HepG2 (cell line): ENCODE measurements at regions not wholly inside any gene's neighbourhood (a gene's known extent, or its start where the extent isn't known, plus 50 kb on each side); places are given as distances from the start of the nearest gene placed in this dataset.

ENCODE experiments used
- ASH2L ChIP-seq: fragments of 300-600, 200-600 bp; sonication (generic); IDR thresholded peaks from 2 replicates; pipeline ENCODE4 v1.7.0; 2017; ENCODE audit warnings: low read depth, mild to moderate bottlenecking, moderate library complexity, mixed read lengths, low read length; ENCODE audit not compliant: insufficient read length
- BHLHE40 ChIP-seq: IDR thresholded peaks from 2 replicates; pipeline ENCODE4 v1.6.1; 2011; ENCODE audit warnings: low read length, improper control_type of control experiment
- GTF2F1 ChIP-seq: fragments of 150-350 bp; IDR thresholded peaks from 2 replicates; pipeline ENCODE4 v1.6.1; 2014; ENCODE audit warnings: low read length
- HNRNPK ChIP-seq: fragments of 200-400 bp; formaldehyde crosslinking; IDR thresholded peaks from 2 replicates; pipeline ENCODE4 v1.6.1; 2018; ENCODE audit warnings: low read length, low read depth, moderate library complexity, mild to moderate bottlenecking; ENCODE audit not compliant: poor library complexity, severe bottlenecking
- HNRNPL ChIP-seq: fragments of 200-400 bp; formaldehyde crosslinking; IDR thresholded peaks from 2 replicates; pipeline ENCODE4 v1.6.1; 2017; ENCODE audit warnings: mild to moderate bottlenecking, low read depth, low read length
- HOXA7 ChIP-seq: sonication (generic); formaldehyde crosslinking; IDR thresholded peaks from 2 replicates; pipeline ENCODE4 v1.8.1; 2022; ENCODE audit warnings: mild to moderate bottlenecking, missing genetic modification reagents, moderate library complexity
- KAT7 ChIP-seq: IDR thresholded peaks from 2 replicates; pipeline ENCODE4 v1.6.1; 2018; ENCODE audit warnings: borderline replicate concordance, missing compliant biosample characterization
- MAFK ChIP-seq, 2 experiments: IDR thresholded peaks in 1 of 2; conservative IDR thresholded peaks in 1 of 2; 2 replicates each; pipeline ENCODE4 v1.6.1; 2011; ENCODE audit warnings: improper control_type of control experiment in 2 of 2, low read length in 2 of 2
- ZBTB34 ChIP-seq: sonication (generic); formaldehyde crosslinking; IDR thresholded peaks from 2 replicates; pipeline ENCODE4 v1.8.0; 2022; ENCODE audit warnings: mild to moderate bottlenecking, missing genetic modification reagents
- ZNF547 ChIP-seq: sonication (generic); formaldehyde crosslinking; IDR thresholded peaks from 2 replicates; pipeline ENCODE4 v1.5.1; 2020; ENCODE audit warnings: mild to moderate bottlenecking, missing genetic modification reagents
- TF ChIP-seq, protein P1 (sequence below): sonication (generic); formaldehyde crosslinking; IDR thresholded peaks from 2 replicates; pipeline ENCODE4 v1.4.0; 2020; ENCODE audit warnings: missing genetic modification reagents
- TF ChIP-seq, protein P2 (sequence below): sonication (generic); formaldehyde crosslinking; IDR thresholded peaks from 2 replicates; pipeline ENCODE4 v1.5.0; 2020; ENCODE audit warnings: mild to moderate bottlenecking, missing genetic modification reagents, moderate library complexity

DNA sequence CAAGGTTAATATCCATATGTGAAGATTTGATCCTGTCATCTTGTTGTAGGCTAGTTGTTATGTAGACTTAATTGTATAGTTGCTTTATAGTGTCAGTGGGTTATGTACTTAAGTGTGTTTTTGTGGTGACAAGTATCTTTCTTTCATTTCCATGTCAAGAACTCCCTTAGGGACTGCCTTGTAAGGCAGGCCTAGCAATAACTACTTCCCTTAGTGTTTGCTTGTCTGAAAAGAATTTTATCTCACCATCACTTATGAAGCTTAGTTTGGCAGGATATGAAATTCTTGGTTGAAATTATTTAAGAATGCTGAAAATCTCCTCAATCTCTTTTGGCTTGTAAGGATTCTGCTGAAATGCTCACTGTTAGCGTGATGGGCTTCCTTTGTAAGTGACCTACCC, 467.6 kb downstream of the CDH2 start:
- TF ChIP-seq, protein P1, sequence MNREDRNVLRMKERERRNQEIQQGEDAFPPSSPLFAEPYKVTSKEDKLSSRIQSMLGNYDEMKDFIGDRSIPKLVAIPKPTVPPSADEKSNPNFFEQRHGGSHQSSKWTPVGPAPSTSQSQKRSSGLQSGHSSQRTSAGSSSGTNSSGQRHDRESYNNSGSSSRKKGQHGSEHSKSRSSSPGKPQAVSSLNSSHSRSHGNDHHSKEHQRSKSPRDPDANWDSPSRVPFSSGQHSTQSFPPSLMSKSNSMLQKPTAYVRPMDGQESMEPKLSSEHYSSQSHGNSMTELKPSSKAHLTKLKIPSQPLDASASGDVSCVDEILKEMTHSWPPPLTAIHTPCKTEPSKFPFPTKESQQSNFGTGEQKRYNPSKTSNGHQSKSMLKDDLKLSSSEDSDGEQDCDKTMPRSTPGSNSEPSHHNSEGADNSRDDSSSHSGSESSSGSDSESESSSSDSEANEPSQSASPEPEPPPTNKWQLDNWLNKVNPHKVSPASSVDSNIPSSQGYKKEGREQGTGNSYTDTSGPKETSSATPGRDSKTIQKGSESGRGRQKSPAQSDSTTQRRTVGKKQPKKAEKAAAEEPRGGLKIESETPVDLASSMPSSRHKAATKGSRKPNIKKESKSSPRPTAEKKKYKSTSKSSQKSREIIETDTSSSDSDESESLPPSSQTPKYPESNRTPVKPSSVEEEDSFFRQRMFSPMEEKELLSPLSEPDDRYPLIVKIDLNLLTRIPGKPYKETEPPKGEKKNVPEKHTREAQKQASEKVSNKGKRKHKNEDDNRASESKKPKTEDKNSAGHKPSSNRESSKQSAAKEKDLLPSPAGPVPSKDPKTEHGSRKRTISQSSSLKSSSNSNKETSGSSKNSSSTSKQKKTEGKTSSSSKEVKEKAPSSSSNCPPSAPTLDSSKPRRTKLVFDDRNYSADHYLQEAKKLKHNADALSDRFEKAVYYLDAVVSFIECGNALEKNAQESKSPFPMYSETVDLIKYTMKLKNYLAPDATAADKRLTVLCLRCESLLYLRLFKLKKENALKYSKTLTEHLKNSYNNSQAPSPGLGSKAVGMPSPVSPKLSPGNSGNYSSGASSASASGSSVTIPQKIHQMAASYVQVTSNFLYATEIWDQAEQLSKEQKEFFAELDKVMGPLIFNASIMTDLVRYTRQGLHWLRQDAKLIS, result no peak
- TF ChIP-seq GTF2F1 (no peak), HNRNPK (no peak), BHLHE40 (no peak), HOXA7 (CRISPR knock-in tag) (no peak), HNRNPL (no peak), MAFK (conservative IDR thresholded peaks at IDR 0.05 in 1 of 2, IDR thresholded peaks at IDR 0.05 in 1 of 2; ENCODE audit: low read length in 2 of 2) (no peak), ZBTB34 (CRISPR knock-in tag) (no peak), ASH2L (no peak), ZNF547 (CRISPR knock-in tag) (no peak), KAT7 (no peak)
- TF ChIP-seq, protein P2, sequence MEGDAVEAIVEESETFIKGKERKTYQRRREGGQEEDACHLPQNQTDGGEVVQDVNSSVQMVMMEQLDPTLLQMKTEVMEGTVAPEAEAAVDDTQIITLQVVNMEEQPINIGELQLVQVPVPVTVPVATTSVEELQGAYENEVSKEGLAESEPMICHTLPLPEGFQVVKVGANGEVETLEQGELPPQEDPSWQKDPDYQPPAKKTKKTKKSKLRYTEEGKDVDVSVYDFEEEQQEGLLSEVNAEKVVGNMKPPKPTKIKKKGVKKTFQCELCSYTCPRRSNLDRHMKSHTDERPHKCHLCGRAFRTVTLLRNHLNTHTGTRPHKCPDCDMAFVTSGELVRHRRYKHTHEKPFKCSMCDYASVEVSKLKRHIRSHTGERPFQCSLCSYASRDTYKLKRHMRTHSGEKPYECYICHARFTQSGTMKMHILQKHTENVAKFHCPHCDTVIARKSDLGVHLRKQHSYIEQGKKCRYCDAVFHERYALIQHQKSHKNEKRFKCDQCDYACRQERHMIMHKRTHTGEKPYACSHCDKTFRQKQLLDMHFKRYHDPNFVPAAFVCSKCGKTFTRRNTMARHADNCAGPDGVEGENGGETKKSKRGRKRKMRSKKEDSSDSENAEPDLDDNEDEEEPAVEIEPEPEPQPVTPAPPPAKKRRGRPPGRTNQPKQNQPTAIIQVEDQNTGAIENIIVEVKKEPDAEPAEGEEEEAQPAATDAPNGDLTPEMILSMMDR (CRISPR knock-in tag), result no peak
